ENCODE measurements at regions not wholly inside any gene's neighbourhood (a gene's known extent, or its start where the extent isn't known, plus 50 kb on each side); places are given as distances from the start of the nearest gene placed in this dataset.

DNA sequence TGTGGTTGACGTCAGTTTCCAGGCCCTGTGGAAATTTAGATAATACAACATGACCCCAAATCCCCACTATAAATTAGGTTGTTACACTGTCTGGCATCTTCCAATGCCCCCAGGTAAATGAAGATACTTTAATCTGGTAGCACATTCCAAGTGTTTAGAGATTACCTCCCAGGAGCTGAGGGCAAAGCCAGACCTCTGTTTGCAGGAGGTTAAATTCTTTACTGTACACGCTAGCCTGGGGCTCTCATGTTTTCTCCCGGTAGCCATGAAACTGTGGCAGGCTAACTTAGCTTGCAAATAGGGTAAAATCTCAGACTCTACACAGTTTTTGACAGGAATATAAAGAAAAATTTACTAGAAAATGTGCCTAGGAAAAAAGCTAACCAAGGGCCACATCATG lies 450.0 kb downstream of the PDGFC start:
- TF ChIP-seq, protein P1, sequence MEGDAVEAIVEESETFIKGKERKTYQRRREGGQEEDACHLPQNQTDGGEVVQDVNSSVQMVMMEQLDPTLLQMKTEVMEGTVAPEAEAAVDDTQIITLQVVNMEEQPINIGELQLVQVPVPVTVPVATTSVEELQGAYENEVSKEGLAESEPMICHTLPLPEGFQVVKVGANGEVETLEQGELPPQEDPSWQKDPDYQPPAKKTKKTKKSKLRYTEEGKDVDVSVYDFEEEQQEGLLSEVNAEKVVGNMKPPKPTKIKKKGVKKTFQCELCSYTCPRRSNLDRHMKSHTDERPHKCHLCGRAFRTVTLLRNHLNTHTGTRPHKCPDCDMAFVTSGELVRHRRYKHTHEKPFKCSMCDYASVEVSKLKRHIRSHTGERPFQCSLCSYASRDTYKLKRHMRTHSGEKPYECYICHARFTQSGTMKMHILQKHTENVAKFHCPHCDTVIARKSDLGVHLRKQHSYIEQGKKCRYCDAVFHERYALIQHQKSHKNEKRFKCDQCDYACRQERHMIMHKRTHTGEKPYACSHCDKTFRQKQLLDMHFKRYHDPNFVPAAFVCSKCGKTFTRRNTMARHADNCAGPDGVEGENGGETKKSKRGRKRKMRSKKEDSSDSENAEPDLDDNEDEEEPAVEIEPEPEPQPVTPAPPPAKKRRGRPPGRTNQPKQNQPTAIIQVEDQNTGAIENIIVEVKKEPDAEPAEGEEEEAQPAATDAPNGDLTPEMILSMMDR (IDR thresholded peaks at IDR 0.05): no peak
- H2AFZ ChIP-seq: no peak overlapping the region
- H3K36me3 ChIP-seq (ENCODE audit: control insufficient read depth, insufficient read depth, low read length): no peaks in the 10 kb centered on the region
- no peak overlapping the region for H3K27ac ChIP-seq
- H3K27me3 ChIP-seq (ENCODE audit: control insufficient read depth, insufficient read depth, low read length): no peaks in the 10 kb centered on the region
- no peak overlapping the region for H3K4me3 ChIP-seq (ENCODE audit: low read depth, low read length)
- H3K79me2 ChIP-seq: no peaks in the 10 kb centered on the region
- no peaks in the 10 kb centered on the region for H3K9me3 ChIP-seq (ENCODE audit: control insufficient read depth, low read length)
- H3K9ac ChIP-seq: no peak overlapping the region
- H3K4me1 ChIP-seq: no peaks in the 10 kb centered on the region
- no peak overlapping the region for H3K4me2 ChIP-seq (ENCODE audit: low read length)

DNA sequence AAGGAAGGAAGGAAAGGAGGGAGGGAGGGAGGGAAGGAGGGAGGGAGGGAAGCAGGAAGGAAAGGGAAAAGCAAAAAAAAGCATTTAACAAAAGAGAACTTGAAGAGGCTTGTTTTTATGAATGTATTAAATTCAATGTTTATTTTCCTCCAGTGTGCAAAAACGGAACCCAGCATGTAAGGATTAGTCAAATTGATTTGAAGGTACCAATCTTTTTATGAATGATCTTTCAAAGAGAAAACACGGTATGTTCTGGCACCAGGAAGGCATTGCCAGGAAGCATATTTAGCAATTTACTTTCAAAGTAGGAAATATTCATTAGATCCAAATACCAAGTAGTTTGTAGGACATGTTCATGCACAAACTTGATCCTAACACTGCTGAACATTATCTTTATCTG lies 453.6 kb downstream of the PDGFC start:
- Histone ChIP-seq H3K4me3 (ENCODE audit: low read depth, low read length) (no peak overlapping the region), H3K79me2 (no peaks in the 10 kb centered on the region), H3K4me1 (no peaks in the 10 kb centered on the region), H2AFZ (no peak overlapping the region), H3K9ac (no peak overlapping the region), H3K9me3 (ENCODE audit: control insufficient read depth, low read length) (no peaks in the 10 kb centered on the region), H3K4me2 (ENCODE audit: low read length) (no peak overlapping the region), H3K36me3 (ENCODE audit: control insufficient read depth, insufficient read depth, low read length) (no peaks in the 10 kb centered on the region), H3K27ac (no peak overlapping the region), H3K27me3 (ENCODE audit: control insufficient read depth, insufficient read depth, low read length) (no peaks in the 10 kb centered on the region)
- TF ChIP-seq, protein P1 (IDR thresholded peaks at IDR 0.05): no peak

DNA sequence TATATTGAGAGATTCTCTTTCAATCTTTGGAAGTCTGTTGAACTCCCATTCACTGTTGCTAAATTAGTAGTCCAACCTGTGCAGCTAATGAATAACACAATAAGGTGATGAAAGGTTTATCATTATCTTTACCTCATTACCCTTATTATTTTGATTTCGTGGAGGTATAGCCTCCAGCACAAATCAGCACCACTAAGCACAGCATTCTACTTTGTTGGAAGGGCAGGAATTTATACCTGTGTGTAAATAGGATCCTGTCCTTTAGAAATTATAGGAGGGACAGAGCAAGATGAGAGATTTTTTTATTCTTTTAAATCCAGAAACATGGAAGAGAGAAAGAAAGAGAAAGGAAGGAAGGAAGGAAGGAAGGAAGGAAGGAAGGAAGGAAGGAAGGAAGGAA lies 454.1 kb downstream of the PDGFC start:
- Histone ChIP-seq H3K4me1 (no peaks in the 10 kb centered on the region), H3K36me3 (ENCODE audit: control insufficient read depth, insufficient read depth, low read length) (no peaks in the 10 kb centered on the region), H3K79me2 (no peaks in the 10 kb centered on the region), H3K27ac (no peak overlapping the region), H3K4me3 (ENCODE audit: low read depth, low read length) (no peak overlapping the region), H2AFZ (no peak overlapping the region), H3K27me3 (ENCODE audit: control insufficient read depth, insufficient read depth, low read length) (no peaks in the 10 kb centered on the region), H3K4me2 (ENCODE audit: low read length) (no peak overlapping the region), H3K9me3 (ENCODE audit: control insufficient read depth, low read length) (no peaks in the 10 kb centered on the region), H3K9ac (no peak overlapping the region)
- TF ChIP-seq, protein P1 (IDR thresholded peaks at IDR 0.05): no peak

DNA sequence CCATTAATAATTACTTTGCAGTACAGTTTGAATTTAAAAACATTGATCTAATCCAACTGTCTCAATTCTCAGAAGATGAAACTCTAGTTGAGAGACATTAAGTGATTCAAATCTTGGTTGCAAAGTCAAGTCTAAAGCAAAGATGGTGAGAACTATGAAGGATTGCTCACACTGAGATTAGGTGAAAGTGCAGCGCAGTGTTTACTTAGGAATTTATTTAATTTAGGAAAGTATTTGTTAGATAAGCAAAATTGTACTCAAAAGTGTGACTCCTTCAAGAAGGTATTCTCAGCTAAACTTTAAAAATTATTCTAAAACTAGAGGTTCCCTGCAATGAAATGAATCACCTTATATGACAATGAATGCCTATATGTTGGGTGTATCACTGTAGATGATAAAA lies 454.9 kb downstream of the PDGFC start:
- H3K79me2 ChIP-seq: no peaks in the 10 kb centered on the region
- H3K9me3 ChIP-seq (ENCODE audit: control insufficient read depth, low read length): no peaks in the 10 kb centered on the region
- no peak overlapping the region for H2AFZ ChIP-seq
- TF ChIP-seq, protein P1 (IDR thresholded peaks at IDR 0.05): no peak
- H3K27ac ChIP-seq: no peak overlapping the region
- H3K27me3 ChIP-seq (ENCODE audit: control insufficient read depth, insufficient read depth, low read length): no peaks in the 10 kb centered on the region
- no peaks in the 10 kb centered on the region for H3K36me3 ChIP-seq (ENCODE audit: control insufficient read depth, insufficient read depth, low read length)
- H3K4me3 ChIP-seq (ENCODE audit: low read depth, low read length): no peak overlapping the region
- no peaks in the 10 kb centered on the region for H3K4me1 ChIP-seq
- no peak overlapping the region for H3K9ac ChIP-seq
- H3K4me2 ChIP-seq (ENCODE audit: low read length): no peak overlapping the region

DNA sequence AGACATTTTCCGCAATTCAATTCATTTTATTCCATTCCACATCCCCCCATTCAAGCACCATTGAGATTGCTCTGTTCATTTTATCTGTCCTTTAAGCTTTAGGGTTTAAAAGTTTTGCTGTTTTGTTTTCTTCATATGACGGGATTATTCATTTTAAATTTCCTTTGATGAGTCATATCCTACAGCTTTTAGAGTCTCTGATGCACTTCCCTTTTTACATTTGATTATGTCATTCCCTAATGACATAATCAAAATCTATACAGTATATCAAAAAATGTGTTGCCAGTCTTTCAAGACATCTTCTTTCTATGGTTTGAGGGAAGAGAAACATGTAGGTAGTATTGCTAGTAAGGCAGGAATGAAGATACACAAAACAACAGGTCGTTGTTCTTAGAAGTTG lies 456.3 kb downstream of the PDGFC start:
- Histone ChIP-seq H3K4me1 (no peaks in the 10 kb centered on the region), H3K9me3 (ENCODE audit: control insufficient read depth, low read length) (no peaks in the 10 kb centered on the region), H3K36me3 (ENCODE audit: control insufficient read depth, insufficient read depth, low read length) (no peaks in the 10 kb centered on the region), H3K9ac (no peak overlapping the region), H3K79me2 (no peaks in the 10 kb centered on the region), H3K27ac (no peak overlapping the region), H2AFZ (no peak overlapping the region), H3K4me2 (ENCODE audit: low read length) (no peak overlapping the region), H3K4me3 (ENCODE audit: low read depth, low read length) (no peak overlapping the region), H3K27me3 (ENCODE audit: control insufficient read depth, insufficient read depth, low read length) (no peaks in the 10 kb centered on the region)
- TF ChIP-seq, protein P1 (IDR thresholded peaks at IDR 0.05): no peak

Measured in parathyroid adenoma (tissue), 2 donors.